Stimulated activated CD4-positive, alpha-beta T cell treated with anti-CD3 and anti-CD28 coated beads, Interleukin-2, amount 100 ng/mL, for 48 hours (primary cell): ENCODE measurements at regions not wholly inside any gene's neighbourhood (a gene's known extent, or its start where the extent isn't known, plus 50 kb on each side); places are given as distances from the start of the nearest gene placed in this dataset.
"Not testable (repeated sequence)": the region's sequence is repeated elsewhere in the genome, so short reads cannot be mapped to it uniquely, and the experiment has no call there.

Experiments used
- DNase-seq, 2 donors: peaks; one replicate each; pipeline ENCODE4 v3.0.0-alpha.2; 2020

DNA sequence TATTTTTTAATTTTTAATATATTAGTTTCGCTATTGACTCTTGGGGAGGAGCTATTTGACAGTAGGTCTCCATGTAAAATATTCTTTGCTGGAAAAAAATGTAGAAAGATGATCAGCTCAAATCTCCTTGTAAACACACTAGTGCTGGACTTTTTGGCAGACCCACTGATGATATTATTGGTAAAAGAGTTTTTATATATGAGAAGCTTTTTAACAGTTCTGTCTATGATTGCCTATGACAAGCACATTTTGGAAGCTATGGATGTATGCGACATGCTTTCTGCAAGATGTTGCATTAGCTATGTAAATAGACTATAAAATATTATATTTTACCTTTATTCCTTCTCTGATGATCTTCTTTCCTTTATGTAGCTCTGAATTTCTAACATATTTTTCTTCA is 928.5 kb downstream of the DNAJB9 start:
- DNase-seq: no peak

- no peak for DNase-seq
Measured at GRCh38 chr7:109503421-109503820, 933.7 kb downstream of the DNAJB9 start.

- DNase-seq: no peak
Measured at GRCh38 chr7:109522585-109522984, 952.9 kb downstream of the DNAJB9 start.

GRCh38 chr7:109527833-109528232 is 958.2 kb downstream of the DNAJB9 start:
- no peak for DNase-seq

GRCh38 chr7:109529712-109530111 is 960.0 kb downstream of the DNAJB9 start:
- DNase-seq: no peak

DNA sequence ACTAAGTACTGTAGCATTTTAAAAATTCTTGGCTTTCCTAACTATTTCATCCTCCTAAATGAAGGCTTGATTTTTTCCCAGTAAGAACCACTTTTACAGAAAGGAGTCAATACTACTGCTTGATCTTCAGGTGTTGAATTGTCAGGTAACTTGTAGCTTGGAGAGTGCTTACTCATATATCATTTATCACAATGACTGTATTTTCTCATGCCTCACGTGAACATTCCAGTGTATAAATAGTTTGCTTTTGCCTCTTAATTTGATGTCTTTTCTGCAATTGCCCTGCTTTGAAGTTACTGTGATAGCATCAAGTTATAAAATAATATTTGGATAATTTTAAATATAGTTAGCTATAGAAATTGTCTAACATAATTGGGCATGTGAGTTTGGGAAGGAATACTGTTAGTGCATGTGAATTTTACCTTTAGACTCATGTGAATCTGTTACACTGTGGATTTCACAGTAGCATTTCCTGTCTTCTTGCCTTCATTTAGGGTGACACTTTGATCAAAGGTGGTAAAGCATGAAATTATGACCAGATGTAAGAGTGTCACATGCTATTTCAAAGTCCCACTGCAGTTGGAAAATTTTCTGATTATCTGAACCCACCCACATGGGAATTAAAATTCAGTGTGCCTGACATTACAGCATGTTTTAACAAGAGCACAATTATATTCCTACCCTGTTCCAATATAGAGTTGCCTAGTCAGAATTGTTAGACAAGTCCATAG is 962.8 kb downstream of the DNAJB9 start:
- no peak for DNase-seq

GRCh38 chr7:109545686-109546085 is 976.0 kb downstream of the DNAJB9 start:
- DNase-seq: no peak

GRCh38 chr7:109549471-109550193 is 980.0 kb downstream of the DNAJB9 start:
- DNase-seq: no peak

- no peak for DNase-seq
Measured at GRCh38 chr7:109552017-109552416, 982.3 kb downstream of the DNAJB9 start.

- no peak for DNase-seq
Measured at GRCh38 chr7:109577265-109577664, 1007.6 kb downstream of the DNAJB9 start.

DNA sequence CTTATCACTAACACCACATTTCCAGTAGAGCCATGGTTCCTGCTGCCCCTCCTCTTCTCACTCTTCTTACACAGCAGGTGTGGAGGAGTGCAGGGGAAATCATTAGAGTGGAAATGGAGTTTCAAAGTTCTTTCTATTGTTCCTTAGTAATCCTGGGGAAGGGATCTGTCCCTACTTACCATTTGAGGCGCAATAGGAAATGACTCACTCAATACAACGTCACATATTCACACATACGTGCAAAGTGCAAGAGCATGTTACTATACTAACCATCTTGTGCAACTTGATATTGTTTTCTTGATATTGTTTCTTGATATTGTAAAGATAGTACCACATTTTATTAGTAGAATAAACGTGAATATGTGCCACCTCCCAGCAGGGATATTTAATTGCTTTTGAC is 1010.2 kb downstream of the DNAJB9 start:
- DNase-seq: no peak

DNA sequence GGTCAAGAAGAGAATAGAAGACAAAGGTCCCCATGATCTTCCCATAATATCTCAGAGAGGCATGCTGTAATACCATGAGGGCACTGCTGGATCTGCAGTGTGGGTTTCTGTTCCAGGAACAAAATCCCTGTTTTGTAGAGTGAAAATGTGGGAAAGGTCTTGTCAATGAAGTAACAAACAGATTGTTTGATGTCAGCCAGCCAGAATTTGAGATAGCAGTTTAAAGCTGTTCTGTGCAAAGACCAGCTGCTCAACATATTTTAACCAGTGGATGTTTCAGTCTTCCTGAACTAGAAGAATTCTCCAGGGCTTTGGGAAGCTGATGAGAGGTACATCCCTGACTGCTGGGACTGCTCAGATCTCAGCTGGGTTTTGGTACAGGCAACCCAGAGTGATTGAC is 1012.5 kb downstream of the DNAJB9 start:
- no peak for DNase-seq

- not testable (repeated sequence) for DNase-seq
Measured at GRCh38 chr7:109596948-109597347, 1027.3 kb downstream of the DNAJB9 start.

DNA sequence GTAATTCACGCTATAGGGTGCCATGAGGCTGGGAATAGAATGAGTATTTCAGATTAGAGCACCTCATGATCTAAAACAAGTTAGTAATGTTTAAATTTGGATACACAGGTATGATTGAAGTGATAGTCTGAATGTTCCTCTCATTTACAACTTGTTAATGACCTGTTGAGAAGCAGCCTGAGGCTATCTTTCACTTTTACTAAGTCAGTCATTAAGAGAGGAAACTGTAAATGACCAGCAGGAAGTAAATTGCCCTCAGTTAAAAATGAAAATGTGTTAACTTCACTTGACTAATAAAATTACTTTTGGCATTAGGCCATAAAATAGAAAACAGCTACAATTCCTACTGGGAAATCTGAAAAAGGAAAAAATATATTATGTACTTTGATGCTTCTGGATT is 1042.0 kb downstream of the DNAJB9 start:
- no peak for DNase-seq

DNA sequence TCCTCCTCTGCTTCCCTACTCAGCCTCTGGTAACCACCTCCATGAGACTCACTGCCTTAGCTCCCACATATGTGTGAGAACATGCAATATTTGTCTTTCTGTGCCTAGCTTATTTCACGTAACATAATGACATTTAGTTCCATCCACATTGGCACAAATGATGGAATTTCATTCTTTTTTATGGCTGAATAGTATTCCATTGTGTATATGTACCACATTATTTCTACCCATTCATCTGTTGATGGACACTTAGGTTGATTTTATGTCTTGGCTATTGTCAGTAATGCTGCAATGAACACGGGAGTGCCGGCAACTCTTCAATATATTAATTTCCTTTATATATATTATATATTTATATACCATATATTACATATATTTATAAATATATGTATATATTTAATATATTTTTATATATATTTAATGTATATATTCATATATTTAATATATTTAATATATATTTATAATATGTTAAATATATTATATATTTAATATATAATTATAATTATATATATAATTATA is 1046.9 kb downstream of the DNAJB9 start:
- no peak for DNase-seq

DNA sequence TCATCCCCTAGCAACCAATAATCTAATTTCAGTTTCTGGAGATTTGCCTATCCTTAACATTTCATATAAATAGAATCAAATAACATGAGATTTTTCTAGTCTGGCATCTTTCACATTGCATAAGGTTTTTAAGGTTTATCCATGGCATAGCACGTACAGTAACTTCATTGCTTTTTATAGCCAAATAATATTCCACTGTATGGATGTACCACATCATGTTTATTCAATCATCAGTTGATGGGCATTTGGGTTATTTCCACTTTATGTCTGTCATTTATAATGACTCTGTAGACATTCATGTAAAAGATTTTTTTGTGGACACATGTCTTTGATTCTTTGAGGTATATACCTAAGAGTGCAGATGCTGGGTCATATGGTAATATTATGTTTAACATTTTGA is 1052.6 kb downstream of the DNAJB9 start:
- no peak for DNase-seq

DNA sequence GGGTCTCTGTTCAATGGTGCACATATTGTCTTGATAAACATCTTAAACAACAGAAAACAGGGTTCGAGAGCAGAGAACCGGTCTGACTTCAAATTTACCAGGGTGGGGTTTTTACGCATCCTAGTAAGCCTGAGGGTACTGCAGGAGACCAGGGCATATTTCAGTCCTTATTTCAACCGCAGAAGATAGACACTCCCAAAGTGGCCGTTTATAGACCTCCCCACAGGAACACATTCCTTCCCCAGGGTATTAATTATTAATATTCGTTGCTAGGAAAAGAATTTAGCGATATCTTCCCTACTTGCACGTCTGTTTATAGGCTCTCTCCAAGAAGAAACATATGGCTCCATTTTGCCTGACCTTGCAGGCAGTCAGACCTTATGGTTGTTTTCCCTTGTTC is 1063.2 kb downstream of the DNAJB9 start:
- DNase-seq: not testable (repeated sequence)

- no peak for DNase-seq
Measured at GRCh38 chr7:109635374-109635773, 1065.7 kb downstream of the DNAJB9 start.

DNA sequence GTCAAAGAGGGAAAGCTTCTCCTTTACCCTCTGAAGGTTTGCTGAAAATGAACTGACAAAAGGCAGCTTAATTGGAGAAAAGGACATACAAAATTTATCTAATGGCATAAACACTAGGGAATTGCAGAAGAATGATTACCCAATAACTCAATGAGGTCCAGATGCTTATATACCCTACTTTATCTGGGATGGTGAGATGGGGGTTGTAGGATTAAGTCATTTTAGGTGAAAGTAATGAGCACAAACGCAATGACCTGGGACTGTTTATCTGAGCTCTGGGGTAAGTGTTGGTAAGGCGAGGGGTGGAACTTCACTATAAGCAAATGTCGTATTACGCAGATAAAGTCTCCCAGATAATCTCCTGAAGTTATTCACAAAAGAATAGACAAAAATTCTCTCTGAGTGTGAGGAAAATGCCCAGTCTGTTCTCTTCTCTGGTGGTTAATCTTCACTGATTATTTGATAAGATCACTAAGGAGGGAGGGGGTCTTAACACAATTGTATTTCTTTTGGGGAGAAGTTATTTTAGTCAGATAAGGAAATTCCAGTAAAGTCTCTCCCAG is 1067.8 kb downstream of the DNAJB9 start:
- DNase-seq: no peak

- DNase-seq: no peak
Measured at GRCh38 chr7:109638321-109638720, 1068.6 kb downstream of the DNAJB9 start.

GRCh38 chr7:109639561-109639960 is 1069.9 kb downstream of the DNAJB9 start:
- no peak for DNase-seq

DNA sequence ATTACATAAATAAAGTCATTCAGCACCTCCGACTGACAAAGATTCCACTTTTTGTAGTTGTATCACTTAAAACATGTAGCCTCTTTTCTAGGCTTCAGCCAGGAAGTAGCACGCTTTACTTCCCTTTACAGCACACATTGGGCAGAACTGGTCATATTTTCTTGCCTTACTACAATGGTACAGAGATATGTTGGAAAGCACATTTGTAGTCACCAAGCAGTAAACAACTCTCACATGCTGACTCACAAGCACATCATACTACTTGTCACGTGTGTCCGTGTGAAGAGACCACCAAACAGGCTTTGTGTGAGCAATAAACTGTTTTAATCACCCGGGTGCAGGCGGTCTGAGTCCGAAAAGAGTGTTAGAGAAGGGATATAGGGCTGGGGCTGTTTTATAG is 1071.8 kb downstream of the DNAJB9 start:
- no peak for DNase-seq

GRCh38 chr7:109646124-109646523 is 1076.5 kb downstream of the DNAJB9 start:
- DNase-seq: no peak

- not testable (repeated sequence) for DNase-seq
Measured at GRCh38 chr7:109646594-109646993, 1076.9 kb downstream of the DNAJB9 start.
